ENCODE measurements at regions not wholly inside any gene's neighbourhood (a gene's known extent, or its start where the extent isn't known, plus 50 kb on each side); places are given as distances from the start of the nearest gene placed in this dataset.

DNA sequence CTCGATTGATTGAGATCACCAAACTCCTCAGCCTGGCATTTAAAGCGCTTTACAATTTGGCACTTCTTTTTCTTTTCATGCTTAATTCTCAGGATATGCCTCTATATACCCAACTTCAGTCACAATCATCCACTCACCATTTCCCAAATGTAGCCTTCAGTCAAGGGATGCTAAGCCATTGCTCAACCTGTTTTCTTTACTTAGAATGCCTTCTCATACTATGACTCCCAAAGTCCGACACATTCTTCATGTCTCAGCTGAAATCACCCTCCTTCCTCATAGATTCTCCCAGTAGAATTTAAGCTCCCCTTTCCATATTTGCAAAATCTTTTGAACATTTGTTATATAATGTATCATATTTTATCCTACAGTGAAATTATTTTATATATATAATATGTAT, 467.0 kb downstream of the LRIG3 start:
- TF ChIP-seq, protein P1, sequence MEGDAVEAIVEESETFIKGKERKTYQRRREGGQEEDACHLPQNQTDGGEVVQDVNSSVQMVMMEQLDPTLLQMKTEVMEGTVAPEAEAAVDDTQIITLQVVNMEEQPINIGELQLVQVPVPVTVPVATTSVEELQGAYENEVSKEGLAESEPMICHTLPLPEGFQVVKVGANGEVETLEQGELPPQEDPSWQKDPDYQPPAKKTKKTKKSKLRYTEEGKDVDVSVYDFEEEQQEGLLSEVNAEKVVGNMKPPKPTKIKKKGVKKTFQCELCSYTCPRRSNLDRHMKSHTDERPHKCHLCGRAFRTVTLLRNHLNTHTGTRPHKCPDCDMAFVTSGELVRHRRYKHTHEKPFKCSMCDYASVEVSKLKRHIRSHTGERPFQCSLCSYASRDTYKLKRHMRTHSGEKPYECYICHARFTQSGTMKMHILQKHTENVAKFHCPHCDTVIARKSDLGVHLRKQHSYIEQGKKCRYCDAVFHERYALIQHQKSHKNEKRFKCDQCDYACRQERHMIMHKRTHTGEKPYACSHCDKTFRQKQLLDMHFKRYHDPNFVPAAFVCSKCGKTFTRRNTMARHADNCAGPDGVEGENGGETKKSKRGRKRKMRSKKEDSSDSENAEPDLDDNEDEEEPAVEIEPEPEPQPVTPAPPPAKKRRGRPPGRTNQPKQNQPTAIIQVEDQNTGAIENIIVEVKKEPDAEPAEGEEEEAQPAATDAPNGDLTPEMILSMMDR (IDR thresholded peaks at IDR 0.05): no peak

DNA sequence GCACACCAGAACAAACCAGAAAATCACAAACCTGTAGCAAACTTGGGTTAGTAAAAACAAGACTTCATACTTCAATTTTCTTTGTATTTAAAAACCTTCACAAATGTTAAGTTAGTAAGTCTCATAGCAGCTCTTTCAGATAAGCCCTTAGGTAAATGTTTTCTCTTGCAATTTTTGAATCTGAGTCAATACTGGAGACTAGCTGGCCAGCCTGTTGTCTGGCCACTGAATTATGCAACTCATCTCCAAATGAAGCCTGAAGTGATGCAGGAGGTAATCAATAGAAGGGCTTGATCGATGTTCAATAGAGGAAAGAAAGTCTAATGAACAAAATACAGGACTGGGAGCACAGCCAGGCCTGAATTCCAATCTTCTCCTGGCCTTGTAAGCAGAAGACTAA, 465.2 kb downstream of the LRIG3 start:
- TF ChIP-seq, protein P1 (IDR thresholded peaks at IDR 0.05): no peak

- TF ChIP-seq, protein P1 (IDR thresholded peaks at IDR 0.05): no peak
These were observed 462.2 kb downstream of the LRIG3 start for GRCh38 chr12:58458102-58458501.

DNA sequence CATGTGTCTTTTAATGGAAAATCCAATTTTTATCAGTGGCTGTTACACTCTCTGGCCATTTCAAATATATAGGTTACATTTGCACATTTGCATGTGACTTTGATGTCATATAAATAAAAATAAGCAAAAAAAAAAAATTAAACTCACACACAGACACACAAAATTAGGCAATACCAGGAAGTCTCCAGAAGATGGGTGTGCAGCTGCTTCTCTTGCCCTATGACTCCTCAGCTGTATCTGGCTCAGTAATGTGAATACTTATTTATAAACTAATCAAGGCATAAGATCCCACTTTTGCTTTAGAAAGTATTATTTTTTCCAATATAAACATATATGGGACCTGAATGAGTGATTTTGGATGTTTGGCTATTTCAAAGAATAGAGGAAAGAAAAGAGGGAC, 461.1 kb downstream of the LRIG3 start:
- TF ChIP-seq, protein P1 (IDR thresholded peaks at IDR 0.05): no peak

- TF ChIP-seq, protein P1 (IDR thresholded peaks at IDR 0.05): no peak
These were observed 457.3 kb downstream of the LRIG3 start for GRCh38 chr12:58463051-58463450.

DNA sequence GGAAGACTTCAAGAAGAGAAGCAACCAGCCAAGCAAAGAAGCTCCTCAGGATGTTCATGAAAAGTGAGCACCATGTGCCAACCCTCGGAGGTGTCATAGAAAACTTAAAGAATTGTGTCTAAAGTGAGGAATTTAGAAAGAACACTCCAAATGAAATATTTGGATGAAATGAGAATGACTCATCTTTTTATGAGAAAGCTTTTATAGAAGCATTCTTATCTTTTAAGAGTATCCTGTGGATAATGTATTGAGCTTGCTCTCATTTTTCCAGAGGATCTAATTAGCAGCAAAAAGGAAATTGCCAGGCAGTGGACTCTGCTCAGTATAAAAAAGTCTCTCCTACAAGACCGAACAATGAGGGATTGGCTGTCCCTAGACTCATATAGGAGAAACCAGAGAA, 454.9 kb downstream of the LRIG3 start:
- TF ChIP-seq, protein P1 (IDR thresholded peaks at IDR 0.05): no peak

DNA sequence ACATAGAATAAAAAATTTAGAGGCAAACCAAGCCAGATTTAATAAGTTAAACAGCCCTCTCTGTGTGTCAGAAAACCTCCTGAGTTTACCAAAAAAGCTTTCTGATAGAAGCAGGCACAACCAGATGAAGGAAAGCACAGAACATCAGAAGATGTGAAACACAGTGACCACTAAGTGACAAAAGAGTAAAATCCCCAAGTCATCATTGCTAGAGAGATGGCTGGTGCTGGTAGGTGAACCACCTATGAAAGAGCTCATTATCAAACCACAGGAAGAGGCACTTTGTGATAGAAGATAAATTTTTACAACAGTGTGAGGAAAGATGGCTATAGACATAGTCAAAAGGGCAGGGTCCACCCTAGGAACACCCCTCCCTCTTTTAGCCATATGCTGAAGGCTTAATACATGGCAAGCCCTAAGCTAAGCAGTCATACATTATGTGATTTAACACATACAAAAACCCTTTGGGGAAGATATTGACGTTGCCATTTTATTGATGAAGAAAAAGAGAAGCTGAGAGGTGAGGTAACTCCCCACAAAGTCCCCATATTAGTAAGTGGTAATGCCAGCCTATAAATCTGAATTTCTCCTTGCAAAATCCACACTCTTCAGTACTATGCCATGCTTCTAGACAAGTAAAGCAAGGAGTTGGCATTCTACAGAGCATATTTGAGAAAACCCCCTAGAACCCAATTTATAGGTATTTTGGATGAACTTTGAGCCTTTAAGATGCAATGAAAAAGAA, 449.9 kb downstream of the LRIG3 start:
- TF ChIP-seq, protein P1 (IDR thresholded peaks at IDR 0.05): no peak

DNA sequence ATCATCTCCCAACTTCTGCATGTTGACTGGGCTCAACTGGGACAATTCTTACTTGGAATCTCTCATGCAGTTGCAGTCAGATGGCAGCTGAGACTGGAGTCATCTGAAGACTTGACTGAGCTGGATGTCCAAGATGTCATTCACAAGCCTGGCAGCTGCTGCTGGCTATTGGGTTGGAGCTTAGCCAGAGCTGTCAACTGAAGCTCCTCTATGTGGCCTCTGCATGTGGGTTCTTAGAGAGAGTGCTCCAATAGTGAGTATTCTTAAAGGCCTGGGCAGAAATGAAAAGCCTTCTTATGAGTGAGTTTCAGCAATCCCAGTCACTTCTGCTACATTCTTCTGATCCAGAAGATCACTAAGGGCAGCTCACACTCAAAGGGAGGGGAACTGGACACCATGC, 440.9 kb downstream of the LRIG3 start:
- TF ChIP-seq, protein P1 (IDR thresholded peaks at IDR 0.05): no peak

All from LNCAP (cell line).